SKM-1 (cell line): ENCODE measurements at regions not wholly inside any gene's neighbourhood (a gene's known extent, or its start where the extent isn't known, plus 50 kb on each side); places are given as distances from the start of the nearest gene placed in this dataset.

Experiments
- DNase-seq: peaks from one replicate; lab custom pipeline; 2025; ENCODE audit not compliant: unreplicated experiment; lab: John Stamatoyannopoulos, UW

DNA sequence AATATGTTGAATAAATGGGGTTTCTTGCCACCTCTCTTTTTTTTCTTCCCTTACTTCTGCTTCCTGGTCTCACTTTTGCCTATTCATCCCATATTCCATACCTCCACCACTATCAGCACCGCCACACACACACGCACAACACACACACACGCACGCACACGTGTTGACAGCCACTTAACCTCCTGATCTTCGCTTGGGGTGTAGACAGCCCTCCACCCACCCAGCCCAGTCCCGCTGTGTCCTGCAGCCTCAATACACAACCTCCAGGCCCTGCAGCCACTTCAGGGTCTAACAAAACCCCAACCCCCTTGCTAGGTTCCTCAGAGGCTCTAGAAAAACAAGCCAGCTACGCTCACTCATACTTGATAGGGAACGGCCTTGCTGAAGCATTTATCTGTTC, 72.3 kb downstream of the LINC00237 start:
- DNase-seq = no peak

DNA sequence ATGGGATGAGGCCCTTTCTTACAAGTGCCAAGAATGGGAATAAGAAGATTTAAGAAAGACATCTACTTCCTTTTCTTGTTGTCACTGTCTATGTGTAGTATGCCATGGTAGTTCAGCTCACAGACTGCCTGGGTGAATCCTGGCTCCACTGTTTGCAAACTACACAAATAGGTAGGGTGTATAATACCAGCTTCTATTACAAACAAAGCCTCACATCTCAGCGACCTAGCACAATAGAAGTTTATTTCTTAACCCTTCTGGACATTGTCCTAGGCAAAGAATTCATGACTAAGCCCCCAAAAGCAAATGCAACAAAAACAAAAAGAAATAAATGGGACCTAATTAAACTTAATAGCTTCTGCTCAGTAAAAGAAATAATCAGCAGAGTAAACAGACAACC, 74.5 kb downstream of the LINC00237 start:
- no peak for DNase-seq

DNA sequence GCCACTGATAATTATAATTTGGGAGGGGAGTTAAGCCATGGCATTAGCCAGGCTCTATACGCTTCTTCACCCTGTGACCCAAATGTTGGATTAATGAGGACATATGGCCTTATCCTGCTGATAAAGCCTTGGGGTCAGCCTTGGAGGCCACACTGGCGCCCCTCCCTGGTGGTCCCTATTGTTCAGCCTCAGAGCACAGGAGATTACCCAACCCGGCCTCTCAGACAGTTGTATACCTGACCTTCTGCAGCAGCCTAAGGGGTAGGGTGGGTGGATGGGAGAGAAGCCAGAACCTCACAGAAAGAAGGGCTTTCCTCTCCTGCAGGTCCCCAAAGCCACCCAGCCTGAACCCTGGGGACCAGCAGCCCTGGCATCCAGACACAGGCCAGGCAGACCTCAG, 76.8 kb downstream of the LINC00237 start:
- DNase-seq = no peak

DNA sequence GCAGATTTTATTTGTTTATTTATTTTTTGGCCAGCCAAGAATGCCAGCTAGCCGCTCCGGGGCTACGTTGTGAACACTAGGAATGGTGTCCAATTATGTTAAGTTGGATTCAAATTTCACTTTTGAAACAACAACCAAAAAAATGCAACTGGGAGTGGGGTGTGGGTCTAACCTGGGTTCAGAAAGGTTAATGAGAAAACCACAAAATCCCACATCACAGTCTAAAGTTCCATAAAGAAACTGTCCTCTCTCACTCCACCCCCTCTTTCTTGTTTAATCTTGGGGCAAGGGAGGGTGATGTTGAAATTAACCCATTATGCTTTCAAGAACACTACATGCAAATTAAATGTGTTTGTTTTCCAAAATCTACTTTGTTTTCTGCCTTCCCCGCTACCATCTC, 77.2 kb downstream of the LINC00237 start:
- no peak for DNase-seq

DNA sequence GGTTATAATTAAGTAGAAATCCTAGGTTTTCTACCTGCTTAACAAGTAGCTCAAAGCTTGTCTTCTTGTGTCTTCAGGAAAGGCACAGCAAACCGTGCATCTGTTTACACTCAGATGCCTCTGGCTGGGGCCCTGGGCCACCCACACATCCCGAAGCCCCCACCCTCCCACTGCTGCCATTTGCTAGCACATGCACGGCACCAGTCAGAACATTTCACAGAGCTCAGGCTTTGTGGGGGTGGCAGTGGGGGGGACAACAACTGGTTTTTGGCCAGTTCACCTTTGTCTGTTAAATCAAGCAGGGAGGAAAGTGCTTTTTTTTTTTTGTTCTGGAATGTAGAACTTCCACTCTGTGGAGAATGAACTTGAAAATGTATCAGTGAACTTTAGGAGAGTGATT, 77.7 kb downstream of the LINC00237 start:
- no peak for DNase-seq

DNA sequence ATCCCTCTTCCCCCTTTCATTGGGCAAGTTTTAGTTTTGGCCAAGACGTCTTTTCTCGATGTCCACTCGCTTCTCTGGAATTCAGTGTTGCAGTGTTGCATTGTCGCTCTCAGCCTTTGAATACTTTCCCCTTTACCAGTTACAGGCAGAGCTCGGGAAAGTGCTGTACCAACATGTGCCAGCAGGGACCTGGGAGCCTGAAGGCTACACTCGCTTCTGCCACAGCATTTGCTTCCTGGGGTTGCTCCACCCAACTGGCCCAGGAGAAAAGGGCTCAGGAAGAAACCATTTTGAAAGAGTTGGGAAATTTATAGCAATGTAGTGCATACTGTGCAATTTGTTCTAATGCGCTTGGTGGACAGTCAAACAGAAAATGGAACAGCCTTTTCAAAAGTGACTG, 78.6 kb downstream of the LINC00237 start:
- DNase-seq = no peak

DNA sequence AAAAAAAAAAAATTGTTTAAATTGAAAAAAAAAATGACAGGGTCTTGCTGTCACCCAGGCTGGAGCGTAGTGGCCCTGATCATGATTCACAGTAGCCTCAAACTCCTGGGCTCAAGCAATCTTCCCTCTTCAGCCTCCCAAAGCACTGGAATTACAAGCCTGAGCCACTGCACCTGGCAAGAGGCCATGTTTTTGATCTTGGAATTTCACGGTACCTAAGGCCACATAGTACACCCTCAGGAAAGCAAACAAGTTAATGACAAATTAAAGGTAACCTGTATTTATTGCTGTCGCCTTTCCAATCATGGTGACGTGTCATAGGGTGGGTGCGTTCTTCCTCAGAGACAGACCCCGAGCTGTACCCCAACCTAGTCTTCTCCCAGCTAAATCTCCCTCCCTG, 79.2 kb downstream of the LINC00237 start:
- no peak for DNase-seq

DNA sequence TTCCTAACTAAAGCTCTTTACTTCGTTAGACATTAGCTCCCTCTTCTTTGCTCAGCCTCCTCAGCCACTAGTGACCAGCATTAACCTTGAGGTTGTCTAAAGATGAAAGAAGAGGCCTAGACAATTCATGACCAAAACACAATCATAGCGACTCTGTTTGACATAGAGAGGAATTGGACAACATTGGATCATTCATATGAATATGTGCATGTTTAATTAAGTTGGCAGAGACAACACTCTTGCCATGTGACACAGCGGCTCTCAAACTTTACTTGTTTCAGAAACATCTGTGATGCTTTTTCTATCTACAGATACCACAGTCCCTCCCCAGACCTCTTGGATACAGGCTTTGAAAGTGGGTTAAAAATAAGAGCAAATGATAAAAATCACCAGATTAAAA, 81.7 kb downstream of the LINC00237 start:
- no peak for DNase-seq

DNA sequence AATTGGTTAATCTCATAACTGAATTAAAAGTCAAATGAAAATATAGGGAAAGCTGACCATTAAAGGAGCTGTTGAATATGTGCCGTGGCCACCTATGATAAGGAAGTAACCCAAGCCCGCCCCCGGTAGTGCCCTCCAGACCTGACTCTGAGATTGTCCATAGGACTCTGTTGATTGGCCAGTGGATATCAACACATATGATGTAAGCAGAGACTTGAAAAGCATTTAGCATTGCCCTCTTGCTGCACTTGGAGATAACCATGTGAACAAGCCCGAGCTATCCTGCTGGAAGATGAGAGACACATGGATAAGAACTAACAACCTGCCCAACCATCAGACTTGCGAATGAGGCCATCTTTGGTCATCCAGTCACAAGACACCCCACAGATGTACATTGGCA, 83.2 kb downstream of the LINC00237 start:
- DNase-seq = no peak

DNA sequence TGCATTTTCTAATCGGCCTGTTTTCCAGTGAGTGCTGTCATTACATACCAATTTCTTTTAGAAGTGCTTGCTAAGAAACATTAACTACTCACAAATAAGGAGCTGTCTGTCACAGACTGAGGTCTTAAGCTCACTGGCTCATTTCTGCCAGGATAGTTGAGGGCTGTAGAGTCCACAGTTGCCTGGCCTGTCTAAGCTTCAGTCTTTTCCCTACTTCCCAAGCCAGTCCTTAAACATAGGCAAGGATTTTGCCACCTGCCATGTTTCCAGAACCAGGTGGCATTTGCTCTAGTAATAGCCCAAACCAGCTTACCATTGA, 84.7 kb downstream of the LINC00237 start:
- DNase-seq = no peak

DNA sequence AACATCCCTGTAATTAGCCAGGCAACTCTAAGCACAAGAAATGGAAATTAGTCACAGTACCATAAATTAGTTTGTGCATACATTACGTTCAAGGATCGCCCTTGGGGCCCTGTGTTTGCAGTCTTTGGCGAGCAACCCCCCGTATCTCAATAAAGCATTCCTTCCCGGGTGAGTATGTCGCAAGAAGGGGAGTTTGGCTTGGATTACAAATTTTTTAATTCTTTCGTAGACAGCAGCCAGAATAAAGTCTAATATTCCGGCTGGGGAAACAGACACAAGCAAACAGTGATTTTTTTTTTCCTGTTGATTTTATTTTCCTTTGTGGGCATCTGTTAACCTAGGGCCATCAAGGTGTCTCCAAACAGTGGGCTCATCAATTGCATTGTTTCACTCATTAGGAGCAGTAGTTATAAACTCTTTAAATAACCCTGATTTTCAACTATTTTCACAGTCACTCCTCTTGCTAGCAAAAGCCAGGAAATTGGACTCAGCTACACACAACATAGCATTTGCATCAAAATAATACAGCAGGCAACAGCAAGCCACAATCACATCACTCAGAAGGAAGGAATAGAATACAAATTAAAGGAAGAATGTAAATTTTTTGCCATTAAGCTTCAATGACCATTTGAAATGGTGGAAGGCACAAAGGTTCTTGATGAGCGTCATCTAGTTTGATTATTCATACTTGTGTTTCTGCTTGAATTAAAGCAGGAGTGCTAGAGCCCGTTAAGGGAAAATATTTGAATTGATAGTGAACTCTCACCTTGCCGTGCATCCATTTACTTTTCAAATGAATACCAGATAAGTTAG, 85.3 kb downstream of the LINC00237 start:
- DNase-seq = no peak

DNA sequence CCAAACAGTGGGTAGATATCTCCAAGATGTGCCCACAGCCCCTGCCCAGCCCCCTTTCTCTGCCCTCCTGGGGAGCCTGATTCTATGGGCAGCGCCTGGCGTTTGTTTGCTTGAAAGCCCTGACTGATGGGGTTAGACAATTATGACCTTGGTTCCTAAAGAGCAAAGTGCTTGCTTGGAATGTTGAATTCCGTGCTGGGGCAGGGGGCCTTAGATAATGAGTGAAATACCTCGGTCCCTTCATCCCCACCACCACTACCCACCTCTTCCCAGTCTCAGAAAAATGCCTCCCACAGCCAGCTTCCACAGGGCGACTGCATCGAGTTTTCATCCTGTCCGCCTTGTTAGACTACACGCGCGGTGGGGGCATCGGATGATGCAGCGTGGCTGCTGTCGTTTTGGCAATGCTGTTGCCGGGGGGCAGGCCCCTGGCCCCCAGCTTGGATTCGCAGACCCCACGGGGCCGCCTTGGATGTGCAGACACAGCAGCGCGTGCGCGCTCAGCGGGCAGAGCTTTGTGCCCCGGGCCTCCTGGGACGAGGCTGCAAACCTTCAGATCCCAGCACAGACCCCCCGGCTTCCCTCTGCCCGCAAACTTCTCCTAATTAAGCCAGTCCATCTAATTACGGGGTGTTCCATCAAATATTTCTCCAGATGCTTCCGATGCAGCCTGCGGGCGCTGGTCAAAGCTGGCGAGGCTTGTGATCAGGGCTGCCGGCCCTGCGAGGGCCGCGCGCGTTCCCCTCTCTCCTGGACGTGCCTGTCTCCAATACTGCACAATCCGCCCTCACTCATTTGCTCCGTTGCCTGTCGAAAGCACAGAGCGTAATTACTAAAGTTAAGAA, 86.1 kb downstream of the LINC00237 start:
- no peak for DNase-seq

DNA sequence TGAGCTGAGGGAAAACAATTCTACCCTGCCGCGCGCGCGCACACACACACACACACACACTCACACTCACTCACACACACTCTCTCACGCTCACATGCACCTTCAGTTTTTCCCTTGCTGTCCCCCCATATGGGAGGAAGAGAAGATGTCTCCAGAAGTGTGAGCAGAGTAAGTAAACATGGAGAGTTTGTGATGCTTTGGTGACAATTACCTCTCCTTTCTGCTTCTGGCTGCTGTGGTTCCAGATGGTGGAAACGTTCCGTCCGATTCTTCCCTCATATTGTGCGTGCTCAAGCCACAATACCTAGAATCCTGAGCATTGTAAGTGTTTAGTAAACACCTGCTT, 86.7 kb downstream of the LINC00237 start:
- no peak for DNase-seq

DNA sequence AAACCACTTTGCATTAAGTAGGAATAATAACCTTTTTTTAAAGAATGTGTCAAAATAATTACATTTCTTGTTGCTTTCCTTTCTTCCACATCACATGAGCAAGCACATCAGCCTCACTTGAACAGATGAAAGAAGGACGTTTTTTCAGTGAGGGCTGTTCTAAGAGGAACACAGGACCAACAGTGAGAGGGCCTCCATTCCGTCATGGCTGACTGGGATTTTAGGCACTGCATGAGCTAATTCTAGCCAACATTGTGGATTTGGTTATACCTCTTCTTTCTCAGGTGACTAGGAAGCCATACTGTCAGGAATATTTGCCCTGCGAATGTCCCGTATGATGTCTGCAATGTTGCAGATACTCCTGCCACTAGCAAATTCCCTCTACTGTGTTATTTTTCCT, 87.6 kb downstream of the LINC00237 start:
- no peak for DNase-seq

DNA sequence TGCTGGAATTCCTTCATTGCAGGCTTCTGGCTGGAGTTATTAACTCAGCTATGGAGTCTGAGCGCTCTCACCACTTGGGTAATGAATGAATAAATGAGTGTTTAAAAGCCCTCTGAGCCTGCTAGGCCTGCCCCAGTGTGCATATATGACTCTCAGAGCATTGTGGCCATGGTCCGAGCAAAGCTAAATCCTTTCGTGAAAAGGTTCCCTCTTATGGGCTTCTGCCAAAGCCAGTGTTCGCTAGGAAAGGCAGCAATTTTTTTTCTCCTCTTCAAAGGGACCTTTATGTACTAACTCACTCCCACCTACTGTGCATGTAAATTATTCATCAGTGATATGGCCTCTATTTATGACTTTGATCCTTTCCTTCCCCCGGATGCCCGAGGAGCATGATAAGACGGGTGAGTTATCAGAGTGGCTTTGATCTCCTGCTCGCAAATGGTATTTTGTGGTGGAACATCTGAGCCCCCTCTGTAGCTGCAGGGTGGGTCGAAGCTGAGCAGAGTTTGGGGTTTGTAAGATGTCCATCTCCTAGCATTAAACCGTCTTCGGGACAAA, 88.6 kb downstream of the LINC00237 start:
- no peak for DNase-seq

DNA sequence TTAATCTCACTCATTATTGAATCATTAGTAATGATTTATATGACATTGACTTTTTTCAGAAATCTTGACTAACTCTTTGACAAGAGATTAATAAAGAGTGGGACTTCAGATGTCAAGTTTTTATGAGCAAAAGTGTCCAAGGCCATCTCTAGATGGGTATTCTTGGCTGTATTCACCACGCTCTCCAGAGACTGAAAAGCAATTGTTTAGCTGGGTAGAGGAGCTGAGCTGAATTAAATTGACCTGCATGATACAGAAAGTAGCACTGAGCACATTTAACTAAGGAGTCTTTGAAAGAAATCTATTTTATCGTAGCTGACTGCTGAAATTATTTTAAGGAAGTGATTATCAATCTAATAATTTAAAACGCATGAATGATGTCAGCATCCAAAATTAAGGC, 89.4 kb downstream of the LINC00237 start:
- DNase-seq = no peak

DNA sequence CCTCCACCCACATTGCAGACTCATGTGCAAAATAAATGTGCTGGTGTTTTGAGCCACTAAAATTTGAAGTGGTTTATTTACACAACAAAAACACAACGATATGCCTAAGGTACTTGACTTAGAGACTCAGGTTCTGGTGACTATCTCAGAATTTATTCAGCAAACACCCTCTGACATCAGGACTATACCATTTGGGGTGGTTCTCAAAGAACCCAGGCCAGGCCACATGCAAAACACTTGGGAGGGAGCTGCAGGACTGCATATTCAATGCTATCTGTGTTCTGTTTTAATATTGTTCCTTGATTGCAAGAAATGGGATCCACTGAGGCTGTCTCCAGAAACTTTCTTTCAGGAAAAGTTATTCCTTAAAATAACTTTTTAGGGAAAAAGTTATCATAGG, 91.6 kb downstream of the LINC00237 start:
- no peak for DNase-seq

DNA sequence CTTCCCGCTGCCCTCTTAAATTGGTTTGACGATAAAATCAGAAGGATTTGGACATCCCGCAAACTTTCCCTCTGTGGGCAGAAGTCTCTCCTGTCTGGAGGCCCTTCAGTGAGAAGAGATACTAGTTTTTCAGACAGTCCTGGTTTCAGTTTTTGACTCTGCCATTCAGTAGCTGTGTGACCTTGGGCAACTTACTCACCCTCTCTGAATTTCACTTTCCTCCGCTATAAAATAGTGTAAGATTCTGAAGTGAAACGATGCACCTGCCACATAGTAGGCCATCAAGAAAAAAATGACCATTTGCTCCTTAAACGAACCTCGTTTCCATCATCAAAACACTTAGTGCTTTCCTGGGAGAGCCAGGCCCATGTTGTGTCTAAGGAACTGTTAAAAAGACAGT, 97.2 kb downstream of the LINC00237 start:
- DNase-seq = no peak

DNA sequence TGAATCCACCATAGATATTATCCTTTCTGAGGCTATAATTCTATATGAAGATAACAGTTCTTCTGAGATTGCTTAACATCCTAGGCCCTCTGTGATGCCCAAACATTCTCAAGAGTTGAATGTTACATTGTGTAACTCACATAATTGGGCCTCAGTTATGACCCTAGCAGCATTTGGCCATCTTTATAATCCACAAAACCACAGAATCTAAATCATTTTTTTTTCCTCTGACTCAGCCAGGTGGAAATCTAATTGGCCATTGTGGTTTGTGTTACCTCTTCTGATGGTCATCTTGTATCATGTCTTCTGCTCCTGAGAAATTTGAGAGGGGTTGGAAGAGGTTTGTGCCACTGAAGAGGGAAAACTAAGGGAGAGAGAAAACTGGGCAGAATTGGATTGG, 99.5 kb downstream of the LINC00237 start:
- DNase-seq = no peak

DNA sequence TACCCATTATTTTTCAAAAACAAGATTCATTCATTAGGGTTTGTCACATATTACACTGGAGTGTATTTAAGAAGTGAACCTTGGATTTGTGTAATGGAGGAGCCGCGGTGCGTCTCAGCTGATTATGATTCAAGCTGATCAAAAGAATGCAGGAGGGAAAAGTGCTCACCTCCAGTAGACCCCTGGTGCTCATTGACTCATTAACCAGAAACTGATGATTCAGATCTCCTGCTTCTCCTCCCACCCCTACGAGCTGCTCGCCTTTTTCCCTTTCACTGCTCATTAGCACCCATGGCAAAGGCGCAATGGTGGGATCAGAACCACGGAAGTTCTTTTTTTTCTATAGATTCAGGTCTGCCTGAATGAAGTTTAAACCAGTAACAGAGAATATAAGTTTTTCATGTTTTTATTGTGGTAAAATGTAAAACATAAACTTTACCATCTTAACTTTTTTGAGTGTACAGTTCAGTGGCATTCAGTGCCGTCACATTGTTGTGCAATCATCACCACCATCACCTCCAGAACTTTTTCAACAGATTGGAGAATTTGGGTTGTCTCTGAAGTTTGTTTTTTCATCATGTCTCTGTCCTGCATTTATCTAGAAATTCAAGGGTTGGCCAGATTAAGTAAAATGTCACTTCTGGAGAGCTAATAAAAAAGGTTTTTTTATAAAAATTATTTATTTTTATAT, 101.6 kb downstream of the LINC00237 start:
- no peak for DNase-seq

DNA sequence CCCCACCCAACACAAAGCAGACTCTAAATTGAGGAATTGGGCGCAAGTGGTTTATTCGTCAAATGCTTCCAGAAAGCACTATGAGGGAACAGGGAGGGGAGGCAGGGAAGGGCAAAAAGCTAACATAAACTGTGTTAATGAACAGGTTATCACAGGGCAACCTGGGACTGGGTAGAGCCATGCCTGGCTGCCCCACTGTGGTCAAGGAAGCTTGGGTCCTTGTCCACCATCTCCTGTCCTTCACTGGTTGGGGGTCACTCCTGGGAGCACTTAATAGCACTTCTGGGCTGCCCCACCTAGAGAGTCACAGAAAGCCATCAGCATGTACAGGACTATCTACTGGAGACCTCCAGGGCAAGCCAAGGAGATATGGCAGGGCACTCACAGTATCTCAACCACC, 102.3 kb downstream of the LINC00237 start:
- no peak for DNase-seq

DNA sequence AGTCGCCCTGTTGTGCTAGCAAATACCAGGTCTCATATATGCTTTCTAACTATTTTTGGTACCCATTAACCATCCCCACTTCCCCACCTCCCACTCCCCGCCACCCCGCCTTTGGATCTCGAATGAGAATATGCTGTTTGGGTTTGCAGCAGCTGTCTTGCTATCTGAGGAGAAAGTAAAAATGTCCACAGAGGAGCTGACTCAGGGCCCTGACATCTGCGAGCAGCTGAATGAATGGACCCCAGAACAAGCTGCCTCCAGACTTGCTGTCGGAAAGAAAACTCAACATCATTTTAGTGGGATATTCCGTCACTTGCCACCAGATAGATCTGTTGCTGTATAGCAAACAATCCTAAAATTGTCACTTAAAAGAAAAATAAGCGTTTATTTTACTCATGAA, 103.7 kb downstream of the LINC00237 start:
- DNase-seq = no peak
